ENCODE measurements at regions not wholly inside any gene's neighbourhood (a gene's known extent, or its start where the extent isn't known, plus 50 kb on each side); places are given as distances from the start of the nearest gene placed in this dataset.

DNA sequence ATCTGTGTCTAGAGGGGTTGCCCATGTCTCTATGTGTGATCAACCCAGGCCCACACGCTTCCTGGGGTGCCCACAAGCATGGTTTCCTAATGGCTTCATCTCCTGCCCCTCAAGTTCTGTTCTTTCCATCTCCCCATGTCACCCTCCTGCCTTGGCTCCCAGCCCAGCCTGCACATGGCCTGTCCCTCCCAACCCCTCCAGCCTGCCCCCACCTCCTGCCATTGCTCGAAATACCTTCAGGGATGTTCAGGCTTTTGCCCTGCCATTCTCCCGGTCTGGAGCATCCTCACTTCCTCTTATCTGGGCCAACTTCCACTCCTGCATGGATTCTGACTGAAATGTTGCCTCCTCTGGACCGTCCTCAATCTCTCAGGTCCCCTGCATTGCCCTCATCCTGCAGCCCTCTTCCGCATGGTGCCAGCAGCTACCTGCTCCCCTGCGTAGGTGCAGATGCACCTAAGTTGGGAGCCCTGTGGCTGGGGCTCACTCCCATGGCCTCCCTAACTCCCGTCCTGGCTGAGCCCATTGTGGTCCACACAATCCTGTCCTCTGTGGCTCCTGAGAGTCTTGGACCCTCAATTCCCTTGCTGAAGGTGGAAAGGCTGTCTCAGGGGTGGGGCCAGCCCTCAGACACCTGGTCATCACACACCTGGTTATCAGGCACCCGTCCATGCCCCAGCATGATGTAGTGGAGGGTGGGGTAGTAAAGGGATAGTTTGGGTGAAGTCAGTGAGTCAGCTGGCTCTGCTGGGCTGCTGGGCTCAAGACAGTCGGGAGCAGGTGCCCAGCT, 152.1 kb downstream of the URI1 start:
- no peak for DNase-seq
- no peak overlapping the region for H3K4me3 ChIP-seq
- H3K4me1 ChIP-seq: no peaks in the 10 kb centered on the region
- no peak overlapping the region for H3K27ac ChIP-seq
- no peak for TF ChIP-seq CTCF (IDR thresholded peaks at IDR 0.05)
- H3K36me3 ChIP-seq: no peaks in the 10 kb centered on the region
- H3K9me3 ChIP-seq: no peaks in the 10 kb centered on the region
- no peaks in the 10 kb centered on the region for H3K27me3 ChIP-seq
- intact Hi-C loops (cut with DNase I; ENCODE audit: low total_unique reads): no loop called here

DNA sequence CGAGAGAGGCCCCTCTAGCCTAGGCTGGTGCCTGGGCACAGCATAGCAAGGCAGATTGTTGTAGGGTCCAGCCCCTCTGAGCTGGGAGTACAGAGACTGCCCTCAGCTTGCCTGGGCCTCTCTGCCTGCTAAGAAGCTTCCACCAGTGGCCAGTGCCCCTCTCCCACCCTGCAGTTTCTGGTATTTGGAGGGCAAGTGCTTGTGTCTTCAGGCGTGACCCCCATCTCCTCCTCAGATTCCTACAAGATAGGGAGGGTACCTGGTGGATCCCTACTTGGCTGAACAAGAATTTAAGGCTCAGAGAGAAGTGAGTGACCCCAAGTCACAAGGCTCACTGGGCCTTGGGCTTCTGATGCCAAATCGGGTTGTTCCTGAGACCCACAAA, 152.7 kb downstream of the URI1 start:
- Histone ChIP-seq H3K27me3 (no peaks in the 10 kb centered on the region), H3K9me3 (no peaks in the 10 kb centered on the region), H3K4me3 (no peak overlapping the region), H3K27ac (no peak overlapping the region), H3K36me3 (no peaks in the 10 kb centered on the region), H3K4me1 (no peaks in the 10 kb centered on the region)
- intact Hi-C loops (cut with DNase I; ENCODE audit: low total_unique reads): no loop called here
- TF ChIP-seq CTCF (IDR thresholded peaks at IDR 0.05): no peak
- DNase-seq: no peak

GRCh38 chr19:30095171-30095570, 153.1 kb downstream of the URI1 start:
- intact Hi-C loops (cut with DNase I; ENCODE audit: low total_unique reads): no loop called here
- Histone ChIP-seq H3K27ac (no peak overlapping the region), H3K36me3 (no peaks in the 10 kb centered on the region), H3K4me3 (no peak overlapping the region), H3K9me3 (no peaks in the 10 kb centered on the region), H3K27me3 (no peaks in the 10 kb centered on the region), H3K4me1 (no peaks in the 10 kb centered on the region)
- no peak for TF ChIP-seq CTCF (IDR thresholded peaks at IDR 0.05)
- no peak for DNase-seq

DNA sequence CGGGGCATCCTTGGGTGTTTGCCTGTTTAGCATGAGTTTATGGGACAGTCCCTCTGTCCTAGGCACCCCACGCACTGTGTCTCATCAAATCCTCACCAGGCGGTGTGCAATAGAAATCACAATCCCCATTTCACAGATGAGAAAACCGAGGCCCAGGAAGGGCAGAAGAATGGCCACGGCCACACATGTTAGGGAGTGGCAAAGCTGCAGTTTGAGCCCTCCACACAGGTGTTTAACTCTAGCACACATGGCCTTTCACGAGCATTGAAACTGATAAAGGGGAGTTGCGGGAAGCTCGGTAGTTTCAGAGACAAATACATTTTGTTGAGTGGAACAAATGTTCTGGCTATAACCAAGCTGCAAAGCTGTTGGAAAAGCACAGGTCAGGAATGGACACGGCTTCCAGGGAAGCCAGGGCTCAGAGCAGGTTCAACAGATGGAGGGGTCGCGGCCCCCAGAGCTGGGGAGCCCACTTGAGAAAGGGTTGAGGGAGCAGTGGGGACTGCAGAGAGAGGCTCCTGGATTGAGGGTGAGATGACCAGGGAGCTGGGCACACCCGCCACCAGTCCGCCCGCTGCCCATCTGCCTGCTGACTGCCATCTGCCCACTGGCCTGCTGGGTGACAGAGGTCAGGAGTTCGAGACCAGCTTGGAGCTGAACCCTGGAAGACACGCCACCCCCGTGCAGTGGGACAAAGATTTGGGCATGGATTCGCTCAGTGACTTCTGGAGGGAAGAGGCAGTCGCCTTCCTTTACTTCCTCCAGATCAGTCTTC, 154.7 kb downstream of the URI1 start:
- intact Hi-C loops (cut with DNase I; ENCODE audit: low total_unique reads): no loop called here
- TF ChIP-seq CTCF (IDR thresholded peaks at IDR 0.05): no peak
- no peak overlapping the region for H3K27ac ChIP-seq
- no peaks in the 10 kb centered on the region for H3K27me3 ChIP-seq
- H3K4me1 ChIP-seq: no peaks in the 10 kb centered on the region
- no peak overlapping the region for H3K4me3 ChIP-seq
- no peaks in the 10 kb centered on the region for H3K36me3 ChIP-seq
- H3K9me3 ChIP-seq: no peaks in the 10 kb centered on the region
- no peak for DNase-seq

DNA sequence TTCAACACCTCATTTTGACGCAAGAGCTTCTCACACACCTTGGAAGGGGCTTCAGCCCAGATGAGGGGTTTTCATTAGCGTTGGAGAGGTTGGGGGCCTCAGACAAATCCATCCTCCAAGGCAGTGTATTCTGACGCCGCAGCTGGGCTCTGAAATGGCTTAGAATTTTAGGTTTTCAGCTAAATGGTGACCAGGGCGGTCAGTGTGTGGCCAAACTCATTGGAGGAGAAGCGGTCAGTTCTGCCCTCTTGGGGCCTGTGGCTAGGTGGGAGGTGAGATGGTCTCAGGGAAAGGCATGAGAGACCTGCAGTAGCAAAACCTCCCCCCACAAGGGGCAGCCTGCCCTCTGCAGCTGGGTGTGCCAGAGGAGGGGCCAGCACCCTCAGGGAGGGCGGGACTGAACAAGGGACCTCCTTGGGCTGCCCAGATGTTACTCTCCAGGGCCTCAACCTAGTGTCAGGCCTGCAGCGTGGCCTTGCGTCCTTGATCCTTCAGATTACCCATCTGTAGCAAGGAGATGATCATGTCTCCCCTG, 155.8 kb downstream of the URI1 start:
- intact Hi-C loops (cut with DNase I; ENCODE audit: low total_unique reads): no loop called here
- Histone ChIP-seq H3K9me3 (no peaks in the 10 kb centered on the region), H3K4me3 (no peak overlapping the region), H3K27ac (no peak overlapping the region), H3K4me1 (no peaks in the 10 kb centered on the region), H3K27me3 (no peaks in the 10 kb centered on the region), H3K36me3 (no peaks in the 10 kb centered on the region)
- no peak for TF ChIP-seq CTCF (IDR thresholded peaks at IDR 0.05)
- no peak for DNase-seq

Measured in tibial artery (tissue), 4 donors.